ENCODE measurements at regions not wholly inside any gene's neighbourhood (a gene's known extent, or its start where the extent isn't known, plus 50 kb on each side); places are given as distances from the start of the nearest gene placed in this dataset.

GRCh38 chr5:155727512-155728145 lies 599.3 kb upstream of the SGCD start:
- no peak for DNase-seq

- DNase-seq = peak; percentile 13
These were observed 598.7 kb upstream of the SGCD start for GRCh38 chr5:155728146-155728856.

- no peak for DNase-seq
These were observed 597.9 kb upstream of the SGCD start for GRCh38 chr5:155728857-155729683.

GRCh38 chr5:155729684-155730059 lies 597.3 kb upstream of the SGCD start:
- DNase-seq = no peak

- DNase-seq = no peak
These were observed 594.2 kb upstream of the SGCD start for GRCh38 chr5:155732587-155733376.

GRCh38 chr5:155733935-155734334 lies 593.0 kb upstream of the SGCD start:
- DNase-seq = no peak

GRCh38 chr5:155735388-155735787 lies 591.6 kb upstream of the SGCD start:
- no peak for DNase-seq

GRCh38 chr5:155738616-155739015 lies 588.3 kb upstream of the SGCD start:
- DNase-seq = no peak

GRCh38 chr5:155746367-155747038 lies 580.5 kb upstream of the SGCD start:
- DNase-seq = no peak

- DNase-seq = no peak
These were observed 576.9 kb upstream of the SGCD start for GRCh38 chr5:155750101-155750500.

GRCh38 chr5:155750571-155750970 lies 576.4 kb upstream of the SGCD start:
- no peak for DNase-seq

GRCh38 chr5:155753943-155754581 lies 572.9 kb upstream of the SGCD start:
- DNase-seq = no peak

- DNase-seq = no peak
These were observed 567.7 kb upstream of the SGCD start for GRCh38 chr5:155759252-155759651.

- no peak for DNase-seq
These were observed 567.0 kb upstream of the SGCD start for GRCh38 chr5:155759984-155760383.

GRCh38 chr5:155761502-155761901 lies 565.5 kb upstream of the SGCD start:
- no peak for DNase-seq

- DNase-seq = no peak
These were observed 561.2 kb upstream of the SGCD start for GRCh38 chr5:155765715-155766114.

GRCh38 chr5:155767470-155767869 lies 559.5 kb upstream of the SGCD start:
- no peak for DNase-seq

- no peak for DNase-seq
These were observed 558.6 kb upstream of the SGCD start for GRCh38 chr5:155768332-155768731.

- DNase-seq = no peak
These were observed 554.8 kb upstream of the SGCD start for GRCh38 chr5:155772009-155772662.

- DNase-seq = no peak
These were observed 553.3 kb upstream of the SGCD start for GRCh38 chr5:155773680-155774079.

GRCh38 chr5:155780260-155780659 lies 546.7 kb upstream of the SGCD start:
- no peak for DNase-seq

Measured in activated gamma-delta T cell (primary cell).